CD4-positive, alpha-beta T cell treated with Interleukin-17A for 1 hour (primary cell): ENCODE measurements at regions not wholly inside any gene's neighbourhood (a gene's known extent, or its start where the extent isn't known, plus 50 kb on each side); places are given as distances from the start of the nearest gene placed in this dataset.

Experiments
- DNase-seq: peaks from one replicate; pipeline ENCODE4 v3.0.0-alpha.2; 2020

DNA sequence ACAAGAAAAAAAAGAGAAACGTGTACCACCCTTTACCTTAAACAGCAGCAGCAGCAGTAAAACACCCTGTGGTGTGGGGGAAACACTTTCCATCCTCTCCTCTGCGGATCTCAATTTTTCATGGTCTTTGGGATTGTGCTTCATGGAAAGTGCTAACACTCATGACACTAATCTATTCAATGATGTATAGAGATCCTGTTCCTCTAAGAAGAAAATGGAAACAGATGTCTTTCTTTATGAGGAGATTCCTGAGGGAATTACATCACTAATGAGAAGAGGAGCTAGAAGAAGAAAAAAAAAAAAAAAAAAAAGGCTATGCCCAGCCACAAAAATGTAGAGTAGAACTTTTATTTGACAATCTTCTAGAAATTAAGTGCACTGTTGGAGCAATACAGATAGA, 62.9 kb upstream of the NDST3 start:
- no peak for DNase-seq

DNA sequence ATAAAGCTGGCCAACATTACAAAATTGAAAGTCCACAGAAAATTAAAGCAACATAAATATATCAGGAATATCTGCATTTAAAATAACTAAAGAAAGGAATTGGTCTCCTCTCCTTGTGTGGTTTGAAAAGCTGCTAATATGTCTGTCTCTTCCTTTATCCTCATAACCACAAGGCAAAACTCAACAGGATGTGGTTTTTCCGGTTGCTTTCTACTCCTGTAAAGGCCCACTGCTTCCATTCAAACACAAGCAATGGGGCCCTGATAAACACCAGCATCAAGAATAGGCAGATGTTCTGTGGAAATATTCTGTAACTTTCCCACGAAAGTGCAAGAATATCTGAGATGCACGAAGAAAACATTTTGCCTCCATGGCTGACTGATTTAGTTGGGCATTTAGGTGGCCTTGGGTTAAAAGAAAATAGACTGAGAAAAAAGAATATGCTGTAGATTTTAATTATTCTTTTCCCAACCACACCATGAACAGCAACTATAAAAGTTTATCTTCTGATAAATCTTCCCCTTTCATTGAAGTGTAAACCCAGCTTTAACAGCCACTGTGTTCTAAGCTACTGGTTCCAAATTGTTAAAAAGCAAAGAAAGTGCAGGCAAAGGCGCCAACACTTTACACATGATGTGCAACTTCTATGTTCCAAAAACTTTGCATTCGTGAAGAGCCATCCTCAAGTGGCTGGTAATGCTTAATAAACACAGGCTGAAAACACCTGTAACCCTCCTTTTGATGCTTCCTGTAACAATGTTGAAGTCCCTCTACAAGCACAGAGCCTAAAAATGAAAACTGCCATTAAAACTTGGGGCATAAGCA, 50.5 kb upstream of the NDST3 start:
- no peak for DNase-seq

DNA sequence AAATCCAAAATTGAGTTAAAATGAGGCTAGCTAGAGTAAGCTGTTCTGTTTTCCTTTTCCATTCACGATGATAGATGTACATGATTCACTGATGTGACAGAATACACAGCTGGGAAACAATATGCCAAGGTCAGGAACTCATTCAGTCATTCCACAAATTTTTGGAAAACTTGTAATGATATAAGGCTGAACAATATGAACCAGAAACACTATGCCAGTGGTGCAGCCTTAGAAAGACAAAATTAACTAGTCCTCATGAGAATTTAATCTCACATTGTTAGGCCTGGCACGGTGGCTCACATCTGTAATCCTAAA, 50.0 kb upstream of the NDST3 start:
- no peak for DNase-seq
